ENCODE measurements at regions not wholly inside any gene's neighbourhood (a gene's known extent, or its start where the extent isn't known, plus 50 kb on each side); places are given as distances from the start of the nearest gene placed in this dataset.

GRCh38 chr11:112391086-112391485 is 130.4 kb upstream of the PLET1 start:
- TF ChIP-seq YY1 (IDR thresholded peaks at IDR 0.05) (no peak), CTCF (IDR thresholded peaks at IDR 0.05; ENCODE audit: low read depth, low read length, missing input control) (no peak), JUND (IDR thresholded peaks at IDR 0.05) (no peak), TAF1 (conservative IDR thresholded peaks at IDR 0.05) (no peak), SP1 (IDR thresholded peaks at IDR 0.05) (no peak), REST (IDR thresholded peaks at IDR 0.05) (no peak), NR2F2 (IDR thresholded peaks at IDR 0.05) (no peak)

All from liver (tissue), 3 donors.